HUES64 (cell line): ENCODE measurements at regions not wholly inside any gene's neighbourhood (a gene's known extent, or its start where the extent isn't known, plus 50 kb on each side); places are given as distances from the start of the nearest gene placed in this dataset.

Experiments
- H3K27ac ChIP-seq: 2 replicates; pipeline ENCODE4 v1.7.0; 2013; ENCODE audit warnings: low read depth, low read length, inconsistent platforms
- H3K27me3 ChIP-seq: 2 replicates; pipeline ENCODE4 v1.6.1; 2013; ENCODE audit warnings: mild to moderate bottlenecking, low read length; ENCODE audit not compliant: insufficient read depth
- H3K36me3 ChIP-seq: 2 replicates; pipeline ENCODE4 v1.6.1; 2013; ENCODE audit warnings: mild to moderate bottlenecking, low read length; ENCODE audit not compliant: insufficient read depth
- H3K4me1 ChIP-seq: 2 replicates; pipeline ENCODE4 v1.6.1; 2013; ENCODE audit warnings: mild to moderate bottlenecking, low read length, moderate library complexity; ENCODE audit not compliant: insufficient read depth
- H3K4me3 ChIP-seq: 2 replicates; pipeline ENCODE4 v1.5.1; 2013; ENCODE audit warnings: mild to moderate bottlenecking, low read length, moderate library complexity
- H3K9ac ChIP-seq: 2 replicates; pipeline ENCODE4 v1.6.1; 2013; ENCODE audit warnings: mild to moderate bottlenecking, low read depth, low read length
- H3K9me3 ChIP-seq: 2 replicates; pipeline ENCODE4 v1.6.1; 2013; ENCODE audit warnings: low read depth, low read length; ENCODE audit not compliant: insufficient read depth
- whole genome bisulfite sequencing: fragments of 150-250, 120-280 bp; methylation state at CpG from one replicate; pipeline ENCODE4 v1.1.7; 2013; ENCODE audit warnings: missing lambda C conversion rate; 5-methylcytosine and 5-hydroxymethylcytosine counted together

- no peaks in the 10 kb centered on the region for H3K36me3 ChIP-seq
- 92% methylated on average over 3 of the region's 3 CpGs for WGBS
- no peaks in the 10 kb centered on the region for H3K27me3 ChIP-seq
These were observed 144.1 kb upstream of the PRSS58 start for GRCh38 chr7:142401951-142402350.

GRCh38 chr7:142400042-142400533 lies 142.2 kb upstream of the PRSS58 start:
- H3K27me3 ChIP-seq: no peaks in the 10 kb centered on the region

More at GRCh38 chr7:142401951-142402350, 144.1 kb upstream of the PRSS58 start:
- Histone ChIP-seq H3K9me3 (no peaks in the 10 kb centered on the region), H3K4me1 (no peaks in the 10 kb centered on the region), H3K27ac (no peak overlapping the region), H3K9ac (no peak overlapping the region), H3K4me3 (no peak overlapping the region)

GRCh38 chr7:142391191-142391992 lies 133.5 kb upstream of the PRSS58 start:
- Histone ChIP-seq H3K4me3 (no peak overlapping the region), H3K36me3 (no peaks in the 10 kb centered on the region), H3K9ac (no peak overlapping the region), H3K9me3 (no peaks in the 10 kb centered on the region), H3K27ac (no peak overlapping the region), H3K27me3 (no peaks in the 10 kb centered on the region), H3K4me1 (no peaks in the 10 kb centered on the region)
- 46% methylated on average over 6 of the region's 6 CpGs for WGBS

More at GRCh38 chr7:142400042-142400533, 142.2 kb upstream of the PRSS58 start:
- WGBS: 87% methylated on average over 5 of the region's 5 CpGs
- no peak overlapping the region for H3K4me3 ChIP-seq
- H3K27ac ChIP-seq: no peak overlapping the region
- no peaks in the 10 kb centered on the region for H3K36me3 ChIP-seq
- H3K4me1 ChIP-seq: no peaks in the 10 kb centered on the region
- H3K9me3 ChIP-seq: no peaks in the 10 kb centered on the region
- no peak overlapping the region for H3K9ac ChIP-seq

- H3K9me3 ChIP-seq: no peaks in the 10 kb centered on the region
- no peaks in the 10 kb centered on the region for H3K27me3 ChIP-seq
- no peaks in the 10 kb centered on the region for H3K4me1 ChIP-seq
- no peak overlapping the region for H3K9ac ChIP-seq
- WGBS: 91% methylated on average over 7 of the region's 7 CpGs
- H3K4me3 ChIP-seq: no peak overlapping the region
- H3K36me3 ChIP-seq: no peaks in the 10 kb centered on the region
- no peak overlapping the region for H3K27ac ChIP-seq
These were observed 131.7 kb upstream of the PRSS58 start for GRCh38 chr7:142389544-142389943.

- Histone ChIP-seq H3K27me3 (no peaks in the 10 kb centered on the region), H3K27ac (no peak overlapping the region), H3K36me3 (no peaks in the 10 kb centered on the region), H3K9me3 (no peaks in the 10 kb centered on the region), H3K9ac (no peak overlapping the region), H3K4me3 (no peak overlapping the region), H3K4me1 (peaks cover 6% of the 10 kb centered on the region; the same call in 1 of the 2 replicates)
- 65% methylated on average over 8 of the region's 8 CpGs for WGBS
These were observed 127.9 kb upstream of the PRSS58 start for GRCh38 chr7:142385491-142386340.

GRCh38 chr7:142384493-142384922 lies 126.7 kb upstream of the PRSS58 start:
- no peaks in the 10 kb centered on the region for H3K9me3 ChIP-seq
- no peak overlapping the region for H3K9ac ChIP-seq
- WGBS: 76% methylated on average over 11 of the region's 11 CpGs
- no peak overlapping the region for H3K4me3 ChIP-seq
- H3K4me1 ChIP-seq: peaks cover 6% of the 10 kb centered on the region; the same call in 1 of the 2 replicates
- H3K36me3 ChIP-seq: no peaks in the 10 kb centered on the region
- H3K27me3 ChIP-seq: no peaks in the 10 kb centered on the region
- H3K27ac ChIP-seq: no peak overlapping the region

GRCh38 chr7:142383841-142384492 lies 126.1 kb upstream of the PRSS58 start:
- peaks cover 6% of the 10 kb centered on the region; the same call in 1 of the 2 replicates for H3K4me1 ChIP-seq
- 92% methylated on average over 6 of the region's 6 CpGs for WGBS

GRCh38 chr7:142381727-142382390 lies 124.0 kb upstream of the PRSS58 start:
- no peak overlapping the region for H3K27ac ChIP-seq
- no peaks in the 10 kb centered on the region for H3K36me3 ChIP-seq
- no peaks in the 10 kb centered on the region for H3K27me3 ChIP-seq
- H3K9me3 ChIP-seq: no peaks in the 10 kb centered on the region
- peaks cover 6% of the 10 kb centered on the region; the same call in 1 of the 2 replicates for H3K4me1 ChIP-seq
- 93% methylated on average over 2 of the region's 2 CpGs for WGBS
- no peak overlapping the region for H3K9ac ChIP-seq
- no peak overlapping the region for H3K4me3 ChIP-seq

More at GRCh38 chr7:142383841-142384492, 126.1 kb upstream of the PRSS58 start:
- Histone ChIP-seq H3K9ac (no peak overlapping the region), H3K4me3 (no peak overlapping the region), H3K36me3 (no peaks in the 10 kb centered on the region), H3K27ac (no peak overlapping the region), H3K9me3 (no peaks in the 10 kb centered on the region), H3K27me3 (no peaks in the 10 kb centered on the region)

GRCh38 chr7:142380069-142380468 lies 122.2 kb upstream of the PRSS58 start:
- H3K4me1 ChIP-seq: peaks cover 12% of the 10 kb centered on the region; the same call in 1 of the 2 replicates
- no peak overlapping the region for H3K9ac ChIP-seq
- H3K27me3 ChIP-seq: no peaks in the 10 kb centered on the region
- H3K4me3 ChIP-seq: no peak overlapping the region
- no peak overlapping the region for H3K27ac ChIP-seq
- 56% methylated on average over 3 of the region's 3 CpGs for WGBS
- no peaks in the 10 kb centered on the region for H3K9me3 ChIP-seq
- no peaks in the 10 kb centered on the region for H3K36me3 ChIP-seq

- H3K4me3 ChIP-seq: no peak overlapping the region
- no peak overlapping the region for H3K9ac ChIP-seq
- H3K36me3 ChIP-seq: no peaks in the 10 kb centered on the region
- no peaks in the 10 kb centered on the region for H3K27me3 ChIP-seq
- WGBS: 86% methylated on average over 6 of the region's 6 CpGs
- H3K9me3 ChIP-seq: no peaks in the 10 kb centered on the region
- no peak overlapping the region for H3K27ac ChIP-seq
- H3K4me1 ChIP-seq: peaks cover 12% of the 10 kb centered on the region; the same call in 1 of the 2 replicates
These were observed 121.5 kb upstream of the PRSS58 start for GRCh38 chr7:142379201-142379885.
